Glomerular visceral epithelial cell (primary cell): ENCODE measurements at regions not wholly inside any gene's neighbourhood (a gene's known extent, or its start where the extent isn't known, plus 50 kb on each side); places are given as distances from the start of the nearest gene placed in this dataset.

Experiments
- DNase-seq: peaks from one replicate; pipeline ENCODE4 v3.0.0-alpha.2; 2016; ENCODE audit errors: extremely low spot score

- no peak for DNase-seq
These were observed 222.3 kb upstream of the TMC3 start for GRCh38 chr15:81596159-81596865.

- DNase-seq = no peak
These were observed 221.7 kb upstream of the TMC3 start for GRCh38 chr15:81595752-81596151.

GRCh38 chr15:81589671-81590070, 215.7 kb upstream of the TMC3 start:
- DNase-seq = no peak

GRCh38 chr15:81575436-81576123, 201.6 kb upstream of the TMC3 start:
- DNase-seq = no peak

- DNase-seq = no peak
These were observed 199.2 kb upstream of the TMC3 start for GRCh38 chr15:81573098-81573746.

GRCh38 chr15:81572190-81572589, 198.2 kb upstream of the TMC3 start:
- no peak for DNase-seq

- DNase-seq = no peak
These were observed 195.5 kb upstream of the TMC3 start for GRCh38 chr15:81569286-81570080.

- DNase-seq = no peak
These were observed 193.9 kb upstream of the TMC3 start for GRCh38 chr15:81567924-81568323.

GRCh38 chr15:81562986-81563385, 189.0 kb upstream of the TMC3 start:
- DNase-seq = no peak

GRCh38 chr15:81560405-81560804, 186.4 kb upstream of the TMC3 start:
- DNase-seq = no peak

- no peak for DNase-seq
These were observed 184.0 kb upstream of the TMC3 start for GRCh38 chr15:81558056-81558455.

- DNase-seq = no peak
These were observed 181.3 kb upstream of the TMC3 start for GRCh38 chr15:81555346-81555745.

GRCh38 chr15:81548365-81549130, 174.5 kb upstream of the TMC3 start:
- no peak for DNase-seq

- no peak for DNase-seq
These were observed 173.6 kb upstream of the TMC3 start for GRCh38 chr15:81547521-81548132.

GRCh38 chr15:81544385-81544784, 170.4 kb upstream of the TMC3 start:
- DNase-seq = no peak

- DNase-seq = no peak
These were observed 166.9 kb upstream of the TMC3 start for GRCh38 chr15:81540909-81541308.

GRCh38 chr15:81536356-81536755, 162.3 kb upstream of the TMC3 start:
- DNase-seq = no peak

- DNase-seq = no peak
These were observed 160.1 kb upstream of the TMC3 start for GRCh38 chr15:81534124-81534523.

GRCh38 chr15:81532001-81532400, 158.0 kb upstream of the TMC3 start:
- DNase-seq = no peak

- no peak for DNase-seq
These were observed 157.1 kb upstream of the TMC3 start for GRCh38 chr15:81531109-81531592.

GRCh38 chr15:81530271-81530691, 156.3 kb upstream of the TMC3 start:
- DNase-seq = no peak
